Coronary artery (tissue), 2 donors: ENCODE measurements at regions not wholly inside any gene's neighbourhood (a gene's known extent, or its start where the extent isn't known, plus 50 kb on each side); places are given as distances from the start of the nearest gene placed in this dataset.
"Not testable (repeated sequence)": the region's sequence is repeated elsewhere in the genome, so short reads cannot be mapped to it uniquely, and the experiment has no call there.

ENCODE experiments used
- DNase-seq: peaks from one replicate; pipeline ENCODE4 v3.0.0-alpha.2; 2017; ENCODE audit warnings: low spot score
- H3K27ac ChIP-seq, 2 donors: fragments of 200-600 bp; sonication (generic); one replicate each; pipeline ENCODE4 v1.5.1; 2016 to 2019
- H3K4me3 ChIP-seq: fragments of 200-600 bp; sonication (generic); 2 replicates; pipeline ENCODE4 v1.5.1; 2016; ENCODE audit warnings: mild to moderate bottlenecking, moderate library complexity
- CTCF ChIP-seq: fragments of 200-600 bp; sonication (generic); IDR thresholded peaks from one replicate; pipeline ENCODE4 v1.5.1; 2019; ENCODE audit warnings: antibody characterized with exemption

GRCh38 chr4:165802452-165802851, 70.6 kb upstream of the TLL1 start:
- Histone ChIP-seq H3K27ac (no peak overlapping the region), H3K4me3 (no peak overlapping the region)
- no peak for TF ChIP-seq CTCF
- no peak for DNase-seq

GRCh38 chr4:165803005-165803404, 70.0 kb upstream of the TLL1 start:
- no peak for DNase-seq
- H3K27ac ChIP-seq, result no peak overlapping the region
- no peak overlapping the region for H3K4me3 ChIP-seq
- no peak for TF ChIP-seq CTCF

- Histone ChIP-seq H3K4me3 (no peak overlapping the region), H3K27ac (no peak overlapping the region)
- no peak for DNase-seq
- no peak for TF ChIP-seq CTCF
Observed at GRCh38 chr4:165805406-165805805, 67.6 kb upstream of the TLL1 start.

- TF ChIP-seq CTCF, result no peak
- DNase-seq, result no peak
- Histone ChIP-seq H3K27ac (no peak overlapping the region), H3K4me3 (no peak overlapping the region)
Observed at GRCh38 chr4:165806613-165807012, 66.4 kb upstream of the TLL1 start.

- TF ChIP-seq CTCF, result no peak
- Histone ChIP-seq H3K27ac (no peak overlapping the region), H3K4me3 (no peak overlapping the region)
- no peak for DNase-seq
Observed at GRCh38 chr4:165810726-165811125, 62.3 kb upstream of the TLL1 start.

GRCh38 chr4:165813606-165814005, 59.4 kb upstream of the TLL1 start:
- no peak for TF ChIP-seq CTCF
- DNase-seq, result no peak
- no peak overlapping the region for H3K4me3 ChIP-seq
- H3K27ac ChIP-seq, result no peak overlapping the region

GRCh38 chr4:165814256-165815020, 58.6 kb upstream of the TLL1 start:
- Histone ChIP-seq H3K27ac (no peak overlapping the region), H3K4me3 (no peak overlapping the region)
- TF ChIP-seq CTCF, result no peak
- DNase-seq, result no peak

- not testable (repeated sequence) for H3K27ac ChIP-seq, H3K4me3 ChIP-seq, DNase-seq
Observed at GRCh38 chr4:165819126-165819525, 53.9 kb upstream of the TLL1 start.
